Thyroid gland (tissue), 4 donors: ENCODE measurements at regions not wholly inside any gene's neighbourhood (a gene's known extent, or its start where the extent isn't known, plus 50 kb on each side); places are given as distances from the start of the nearest gene placed in this dataset.

Source experiments
- POLR2A ChIP-seq, 2 donors: fragments of 450-650 bp; IDR thresholded peaks; one replicate each; pipeline ENCODE4 v1.6.1; 2017; ENCODE audit warnings: antibody characterized with exemption in 2 of 2, mild to moderate bottlenecking in 2 of 2, moderate library complexity in 1 of 2
- TF ChIP-seq, protein P1 (sequence below), 6 experiments: fragments of 200-600 bp in 3 of 6; fragments of 450-650 bp in 3 of 6; sonication (generic) in 3 of 6; IDR thresholded peaks; one replicate each; pipeline ENCODE4 v1.5.1; 2016 to 2019; ENCODE audit warnings: antibody characterized with exemption in 6 of 6, mild to moderate bottlenecking in 2 of 6, inconsistent platforms in 1 of 6, moderate library complexity in 1 of 6

DNA sequence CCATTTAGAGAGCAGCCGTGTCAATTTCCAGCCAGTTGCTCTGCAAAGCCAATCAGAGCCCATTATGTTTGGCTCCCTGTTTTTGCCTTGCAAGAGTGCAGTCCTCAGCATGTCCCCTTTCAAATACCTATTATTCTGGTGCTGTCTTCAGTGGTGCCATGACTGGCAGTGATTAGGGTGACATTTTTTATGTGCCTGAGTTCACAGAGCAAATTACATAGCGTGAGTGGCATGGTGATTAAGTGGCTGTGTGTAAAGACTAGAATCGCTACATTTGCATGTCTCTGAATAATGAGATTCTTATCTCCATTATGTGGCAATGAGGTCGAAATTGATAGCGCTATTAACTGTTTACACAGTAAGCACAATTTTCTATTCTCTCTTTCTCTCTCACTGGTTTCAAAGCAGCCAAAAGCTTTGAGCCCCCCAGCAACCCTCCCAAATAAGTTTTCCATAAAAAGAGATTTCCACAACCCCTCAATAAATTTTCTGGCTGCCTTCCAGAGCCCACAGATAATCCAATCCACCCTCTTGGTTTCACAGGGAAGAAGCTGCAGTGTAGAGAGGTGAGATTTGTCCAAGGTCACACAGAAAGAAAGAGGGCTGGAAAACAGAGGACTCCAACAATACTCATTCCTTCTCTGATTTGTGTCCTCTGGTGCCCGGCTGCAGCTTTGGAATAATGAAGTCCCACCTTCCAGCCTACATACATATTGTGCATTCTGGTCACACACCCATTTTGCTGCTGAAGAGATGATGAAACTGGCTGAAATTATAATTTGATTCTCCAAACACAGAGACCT is 58.8 kb upstream of the NUDT4 start:
- TF ChIP-seq, protein P1, sequence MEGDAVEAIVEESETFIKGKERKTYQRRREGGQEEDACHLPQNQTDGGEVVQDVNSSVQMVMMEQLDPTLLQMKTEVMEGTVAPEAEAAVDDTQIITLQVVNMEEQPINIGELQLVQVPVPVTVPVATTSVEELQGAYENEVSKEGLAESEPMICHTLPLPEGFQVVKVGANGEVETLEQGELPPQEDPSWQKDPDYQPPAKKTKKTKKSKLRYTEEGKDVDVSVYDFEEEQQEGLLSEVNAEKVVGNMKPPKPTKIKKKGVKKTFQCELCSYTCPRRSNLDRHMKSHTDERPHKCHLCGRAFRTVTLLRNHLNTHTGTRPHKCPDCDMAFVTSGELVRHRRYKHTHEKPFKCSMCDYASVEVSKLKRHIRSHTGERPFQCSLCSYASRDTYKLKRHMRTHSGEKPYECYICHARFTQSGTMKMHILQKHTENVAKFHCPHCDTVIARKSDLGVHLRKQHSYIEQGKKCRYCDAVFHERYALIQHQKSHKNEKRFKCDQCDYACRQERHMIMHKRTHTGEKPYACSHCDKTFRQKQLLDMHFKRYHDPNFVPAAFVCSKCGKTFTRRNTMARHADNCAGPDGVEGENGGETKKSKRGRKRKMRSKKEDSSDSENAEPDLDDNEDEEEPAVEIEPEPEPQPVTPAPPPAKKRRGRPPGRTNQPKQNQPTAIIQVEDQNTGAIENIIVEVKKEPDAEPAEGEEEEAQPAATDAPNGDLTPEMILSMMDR (IDR thresholded peaks at IDR 0.05) = no peak
- no peak for TF ChIP-seq POLR2A (IDR thresholded peaks at IDR 0.05)
